ENCODE measurements at regions not wholly inside any gene's neighbourhood (a gene's known extent, or its start where the extent isn't known, plus 50 kb on each side); places are given as distances from the start of the nearest gene placed in this dataset.

- no peak overlapping the region for H2AFZ ChIP-seq (ENCODE audit: low read depth, low read length)
- no peaks in the 10 kb centered on the region for H3F3A ChIP-seq (ENCODE audit: insufficient read depth, low read length, poor library complexity, severe bottlenecking)
- no peak overlapping the region for H3K4me2 ChIP-seq (ENCODE audit: low read length)
- TF ChIP-seq, protein P1, sequence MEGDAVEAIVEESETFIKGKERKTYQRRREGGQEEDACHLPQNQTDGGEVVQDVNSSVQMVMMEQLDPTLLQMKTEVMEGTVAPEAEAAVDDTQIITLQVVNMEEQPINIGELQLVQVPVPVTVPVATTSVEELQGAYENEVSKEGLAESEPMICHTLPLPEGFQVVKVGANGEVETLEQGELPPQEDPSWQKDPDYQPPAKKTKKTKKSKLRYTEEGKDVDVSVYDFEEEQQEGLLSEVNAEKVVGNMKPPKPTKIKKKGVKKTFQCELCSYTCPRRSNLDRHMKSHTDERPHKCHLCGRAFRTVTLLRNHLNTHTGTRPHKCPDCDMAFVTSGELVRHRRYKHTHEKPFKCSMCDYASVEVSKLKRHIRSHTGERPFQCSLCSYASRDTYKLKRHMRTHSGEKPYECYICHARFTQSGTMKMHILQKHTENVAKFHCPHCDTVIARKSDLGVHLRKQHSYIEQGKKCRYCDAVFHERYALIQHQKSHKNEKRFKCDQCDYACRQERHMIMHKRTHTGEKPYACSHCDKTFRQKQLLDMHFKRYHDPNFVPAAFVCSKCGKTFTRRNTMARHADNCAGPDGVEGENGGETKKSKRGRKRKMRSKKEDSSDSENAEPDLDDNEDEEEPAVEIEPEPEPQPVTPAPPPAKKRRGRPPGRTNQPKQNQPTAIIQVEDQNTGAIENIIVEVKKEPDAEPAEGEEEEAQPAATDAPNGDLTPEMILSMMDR (IDR thresholded peaks at IDR 0.05; ENCODE audit: poor library complexity, severe bottlenecking) = no peak
- TF ChIP-seq RAD21 (conservative IDR thresholded peaks at IDR 0.05) (peak; percentile 10), MXI1 (conservative IDR thresholded peaks at IDR 0.05; ENCODE audit: poor library complexity, severe bottlenecking) (no peak), TAF1 (IDR thresholded peaks at IDR 0.05; ENCODE audit: low read depth) (no peak), POLR2AphosphoS5 (IDR thresholded peaks at IDR 0.05) (peak; percentile 34), EZH2 (IDR thresholded peaks at IDR 0.05; ENCODE audit: borderline replicate concordance, insufficient read depth, low read length, poor library complexity, severe bottlenecking) (no peak), SMC3 (conservative IDR thresholded peaks at IDR 0.05; ENCODE audit: poor library complexity) (no peak), EP300 (conservative IDR thresholded peaks at IDR 0.05; ENCODE audit: poor library complexity, severe bottlenecking) (no peak)
- TF ChIP-seq, protein P2, sequence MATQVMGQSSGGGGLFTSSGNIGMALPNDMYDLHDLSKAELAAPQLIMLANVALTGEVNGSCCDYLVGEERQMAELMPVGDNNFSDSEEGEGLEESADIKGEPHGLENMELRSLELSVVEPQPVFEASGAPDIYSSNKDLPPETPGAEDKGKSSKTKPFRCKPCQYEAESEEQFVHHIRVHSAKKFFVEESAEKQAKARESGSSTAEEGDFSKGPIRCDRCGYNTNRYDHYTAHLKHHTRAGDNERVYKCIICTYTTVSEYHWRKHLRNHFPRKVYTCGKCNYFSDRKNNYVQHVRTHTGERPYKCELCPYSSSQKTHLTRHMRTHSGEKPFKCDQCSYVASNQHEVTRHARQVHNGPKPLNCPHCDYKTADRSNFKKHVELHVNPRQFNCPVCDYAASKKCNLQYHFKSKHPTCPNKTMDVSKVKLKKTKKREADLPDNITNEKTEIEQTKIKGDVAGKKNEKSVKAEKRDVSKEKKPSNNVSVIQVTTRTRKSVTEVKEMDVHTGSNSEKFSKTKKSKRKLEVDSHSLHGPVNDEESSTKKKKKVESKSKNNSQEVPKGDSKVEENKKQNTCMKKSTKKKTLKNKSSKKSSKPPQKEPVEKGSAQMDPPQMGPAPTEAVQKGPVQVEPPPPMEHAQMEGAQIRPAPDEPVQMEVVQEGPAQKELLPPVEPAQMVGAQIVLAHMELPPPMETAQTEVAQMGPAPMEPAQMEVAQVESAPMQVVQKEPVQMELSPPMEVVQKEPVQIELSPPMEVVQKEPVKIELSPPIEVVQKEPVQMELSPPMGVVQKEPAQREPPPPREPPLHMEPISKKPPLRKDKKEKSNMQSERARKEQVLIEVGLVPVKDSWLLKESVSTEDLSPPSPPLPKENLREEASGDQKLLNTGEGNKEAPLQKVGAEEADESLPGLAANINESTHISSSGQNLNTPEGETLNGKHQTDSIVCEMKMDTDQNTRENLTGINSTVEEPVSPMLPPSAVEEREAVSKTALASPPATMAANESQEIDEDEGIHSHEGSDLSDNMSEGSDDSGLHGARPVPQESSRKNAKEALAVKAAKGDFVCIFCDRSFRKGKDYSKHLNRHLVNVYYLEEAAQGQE (IDR thresholded peaks at IDR 0.05; ENCODE audit: borderline replicate concordance) = peak; percentile 81
- H3K79me2 ChIP-seq (replicated peaks; ENCODE audit: insufficient read depth, low read length) = no peaks in the 10 kb centered on the region
- H3K27ac ChIP-seq (ENCODE audit: low read length) = no peak overlapping the region
- H3K9me3 ChIP-seq (ENCODE audit: low read length) = no peaks in the 10 kb centered on the region
- no peak overlapping the region for H3K4me3 ChIP-seq (ENCODE audit: low read length)
- no peaks in the 10 kb centered on the region for H3K9me2 ChIP-seq (ENCODE audit: insufficient read depth, low read length)
- no peak overlapping the region for H3K9ac ChIP-seq (ENCODE audit: low read length)
- H3K36me3 ChIP-seq (ENCODE audit: insufficient read depth, low read length) = no peaks in the 10 kb centered on the region
- no peaks in the 10 kb centered on the region for H3K27me3 ChIP-seq (ENCODE audit: insufficient read depth, low read depth, low read length)
- H4K20me1 ChIP-seq (ENCODE audit: insufficient read depth) = no peaks in the 10 kb centered on the region
Measured at GRCh38 chr1:30321246-30321910, 402.0 kb downstream of the MATN1 start.

DNA sequence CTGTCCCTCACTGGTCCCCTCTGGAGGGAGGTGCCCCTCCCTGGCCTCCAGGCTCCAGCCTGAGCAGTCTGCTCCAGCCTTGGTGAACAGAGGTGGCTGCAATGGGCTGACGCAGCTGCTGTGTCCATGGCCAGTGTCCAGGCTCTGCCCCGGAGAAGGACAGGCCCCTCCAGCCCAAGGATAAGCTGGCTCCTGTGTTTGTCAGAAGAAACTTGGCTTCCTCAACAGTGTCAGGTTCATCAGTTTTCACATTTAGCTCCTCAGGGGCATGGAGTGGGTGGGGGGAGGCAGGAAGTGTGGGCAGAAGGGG, 402.8 kb downstream of the MATN1 start:
- Histone ChIP-seq H3F3A (ENCODE audit: insufficient read depth, low read length, poor library complexity, severe bottlenecking) (no peaks in the 10 kb centered on the region), H3K4me2 (ENCODE audit: low read length) (no peak overlapping the region), H3K9me3 (ENCODE audit: low read length) (no peaks in the 10 kb centered on the region), H3K36me3 (ENCODE audit: insufficient read depth, low read length) (no peaks in the 10 kb centered on the region), H3K4me3 (ENCODE audit: low read length) (no peak overlapping the region), H3K27ac (ENCODE audit: low read length) (no peak overlapping the region), H3K9ac (ENCODE audit: low read length) (no peak overlapping the region), H3K79me2 (replicated peaks; ENCODE audit: insufficient read depth, low read length) (no peaks in the 10 kb centered on the region), H3K9me2 (ENCODE audit: insufficient read depth, low read length) (no peaks in the 10 kb centered on the region), H3K27me3 (ENCODE audit: insufficient read depth, low read depth, low read length) (no peaks in the 10 kb centered on the region), H2AFZ (ENCODE audit: low read depth, low read length) (no peak overlapping the region), H4K20me1 (ENCODE audit: insufficient read depth) (no peaks in the 10 kb centered on the region)
- TF ChIP-seq EP300 (conservative IDR thresholded peaks at IDR 0.05; ENCODE audit: poor library complexity, severe bottlenecking) = no peak
- TF ChIP-seq EZH2 (IDR thresholded peaks at IDR 0.05; ENCODE audit: borderline replicate concordance, insufficient read depth, low read length, poor library complexity, severe bottlenecking) = no peak
- TF ChIP-seq, protein P2 (IDR thresholded peaks at IDR 0.05; ENCODE audit: borderline replicate concordance) = no peak
- TF ChIP-seq, protein P1 (IDR thresholded peaks at IDR 0.05; ENCODE audit: poor library complexity, severe bottlenecking) = no peak
- TF ChIP-seq SMC3 (conservative IDR thresholded peaks at IDR 0.05; ENCODE audit: poor library complexity) = no peak
- TF ChIP-seq TAF1 (IDR thresholded peaks at IDR 0.05; ENCODE audit: low read depth) = no peak
- TF ChIP-seq POLR2AphosphoS5 (IDR thresholded peaks at IDR 0.05) = no peak
- TF ChIP-seq RAD21 (conservative IDR thresholded peaks at IDR 0.05) = no peak
- no peak for TF ChIP-seq MXI1 (conservative IDR thresholded peaks at IDR 0.05; ENCODE audit: poor library complexity, severe bottlenecking)

All from neural cell (in vitro differentiated cells).